ENCODE measurements at regions not wholly inside any gene's neighbourhood (a gene's known extent, or its start where the extent isn't known, plus 50 kb on each side); places are given as distances from the start of the nearest gene placed in this dataset.

GRCh38 chr13:50682002-50682401 is 161.5 kb downstream of the DLEU7 start:
- DNase-seq (ENCODE audit: low spot score) = no peak

- DNase-seq (ENCODE audit: low spot score) = no peak
These were observed 160.5 kb downstream of the DLEU7 start for GRCh38 chr13:50682966-50683365.

- DNase-seq (ENCODE audit: low spot score) = no peak
These were observed 159.1 kb downstream of the DLEU7 start for GRCh38 chr13:50684366-50684765.

GRCh38 chr13:50685491-50685890 is 158.0 kb downstream of the DLEU7 start:
- DNase-seq (ENCODE audit: low spot score) = no peak

- no peak for DNase-seq (ENCODE audit: low spot score)
These were observed 157.5 kb downstream of the DLEU7 start for GRCh38 chr13:50685956-50686355.

GRCh38 chr13:50686551-50686950 is 156.9 kb downstream of the DLEU7 start:
- DNase-seq (ENCODE audit: low spot score) = no peak

- no peak for DNase-seq (ENCODE audit: low spot score)
These were observed 155.9 kb downstream of the DLEU7 start for GRCh38 chr13:50687545-50687944.

GRCh38 chr13:50690006-50690405 is 153.5 kb downstream of the DLEU7 start:
- DNase-seq (ENCODE audit: low spot score) = no peak

- DNase-seq (ENCODE audit: low spot score) = no peak
These were observed 152.3 kb downstream of the DLEU7 start for GRCh38 chr13:50691176-50691680.

- no peak for DNase-seq (ENCODE audit: low spot score)
These were observed 151.7 kb downstream of the DLEU7 start for GRCh38 chr13:50691681-50692263.

GRCh38 chr13:50692396-50692915 is 151.0 kb downstream of the DLEU7 start:
- DNase-seq (ENCODE audit: low spot score) = no peak

GRCh38 chr13:50693727-50694126 is 149.8 kb downstream of the DLEU7 start:
- DNase-seq (ENCODE audit: low spot score) = no peak

- no peak for DNase-seq (ENCODE audit: low spot score)
These were observed 145.5 kb downstream of the DLEU7 start for GRCh38 chr13:50697746-50698539.

- no peak for DNase-seq (ENCODE audit: low spot score)
These were observed 143.4 kb downstream of the DLEU7 start for GRCh38 chr13:50699874-50700663.

- no peak for DNase-seq (ENCODE audit: low spot score)
These were observed 142.7 kb downstream of the DLEU7 start for GRCh38 chr13:50700664-50701305.

GRCh38 chr13:50701469-50701868 is 142.0 kb downstream of the DLEU7 start:
- no peak for DNase-seq (ENCODE audit: low spot score)

- no peak for DNase-seq (ENCODE audit: low spot score)
These were observed 137.0 kb downstream of the DLEU7 start for GRCh38 chr13:50706505-50706904.

- no peak for DNase-seq (ENCODE audit: low spot score)
These were observed 135.9 kb downstream of the DLEU7 start for GRCh38 chr13:50707628-50708027.

- DNase-seq (ENCODE audit: low spot score) = no peak
These were observed 135.0 kb downstream of the DLEU7 start for GRCh38 chr13:50708461-50708860.

GRCh38 chr13:50709058-50709457 is 134.4 kb downstream of the DLEU7 start:
- no peak for DNase-seq (ENCODE audit: low spot score)

GRCh38 chr13:50711131-50711815 is 132.2 kb downstream of the DLEU7 start:
- DNase-seq (ENCODE audit: low spot score) = no peak
